Spleen (tissue), 7 donors: ENCODE measurements at regions not wholly inside any gene's neighbourhood (a gene's known extent, or its start where the extent isn't known, plus 50 kb on each side); places are given as distances from the start of the nearest gene placed in this dataset.

Experiments
- CTCF ChIP-seq, 11 experiments: fragments of 200-600 bp in 7 of 11; fragments of 450-650 bp in 4 of 11; sonication (generic) in 4 of 11; IDR thresholded peaks in 8 of 11; conservative IDR thresholded peaks in 3 of 11; 1 replicate in 7 of 11; 2 replicates in 4 of 11; pipeline versions ENCODE4 v1.4.0 to v1.8.0; 2016 to 2021; ENCODE audit warnings: antibody characterized with exemption in 11 of 11, inconsistent platforms in 4 of 11, mild to moderate bottlenecking in 1 of 11
- POLR2A ChIP-seq, 3 donors: fragments of 450-650 bp; IDR thresholded peaks; one replicate each; pipeline ENCODE4 v1.5.1; 2017; ENCODE audit warnings: antibody characterized with exemption in 3 of 3, mild to moderate bottlenecking in 1 of 3
- donor health status: DM: no; HTN: no; CAD: no; lungs with moderate emphysema.
- donor health status: DM: no; HTN: no; CAD: no.
- donor health status: DM: no; HTN: no; CAD: no.

GRCh38 chr2:81598453-81598852 is 1293.9 kb upstream of the LRRTM1 start:
- TF ChIP-seq POLR2A (IDR thresholded peaks at IDR 0.05), result no peak
- TF ChIP-seq CTCF (IDR thresholded peaks at IDR 0.05 in 8 of 11, conservative IDR thresholded peaks at IDR 0.05 in 3 of 11), result no peak
